SKM-1 treated with dmso at 0.1 percent for 144 hours (cell line): ENCODE measurements at regions not wholly inside any gene's neighbourhood (a gene's known extent, or its start where the extent isn't known, plus 50 kb on each side); places are given as distances from the start of the nearest gene placed in this dataset.

ENCODE experiments used
- DNase-seq: peaks from one replicate; lab custom pipeline; 2025; ENCODE audit not compliant: unreplicated experiment; lab: John Stamatoyannopoulos, UW

- no peak for DNase-seq
Observed at GRCh38 chr2:120401275-120402066, 55.5 kb downstream of the INHBB start.

DNA sequence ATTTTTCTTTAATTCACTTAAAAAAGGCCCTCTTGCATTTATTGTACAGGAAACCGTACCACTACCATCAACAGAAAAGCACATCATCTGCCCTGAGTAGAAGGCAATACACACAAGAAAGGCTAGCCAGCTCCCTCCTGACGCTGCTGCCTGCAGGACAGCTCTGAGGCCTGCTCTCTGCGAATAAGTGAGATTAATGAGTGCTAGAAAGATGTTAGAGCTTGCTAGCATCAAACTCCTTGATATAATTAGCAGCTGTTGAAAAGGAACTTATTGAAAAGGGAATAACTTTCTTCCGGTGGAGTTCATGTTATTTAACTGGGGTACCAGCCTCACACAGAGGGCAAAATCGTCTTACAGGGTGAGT lies 56.1 kb downstream of the INHBB start:
- no peak for DNase-seq

DNA sequence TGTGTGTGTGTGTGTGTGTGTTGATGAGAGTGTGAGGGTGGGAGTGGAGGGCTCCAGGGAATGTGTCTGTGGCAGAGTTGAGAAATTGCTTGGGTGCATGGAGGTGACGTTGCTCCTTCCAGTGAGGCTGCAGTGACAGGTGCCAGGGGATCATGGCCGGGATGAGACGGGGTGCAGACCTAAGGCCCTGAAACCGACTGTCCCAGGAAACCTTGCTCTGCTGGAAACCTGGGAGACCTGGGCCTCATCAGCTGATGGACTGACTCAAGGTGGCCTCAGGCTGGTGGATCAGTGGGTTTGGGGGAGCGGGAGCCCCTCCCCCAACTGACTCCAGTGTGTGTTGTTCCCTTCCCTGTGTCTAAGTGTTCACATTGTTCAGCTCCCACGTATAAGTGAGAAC lies 56.6 kb downstream of the INHBB start:
- DNase-seq: no peak

DNA sequence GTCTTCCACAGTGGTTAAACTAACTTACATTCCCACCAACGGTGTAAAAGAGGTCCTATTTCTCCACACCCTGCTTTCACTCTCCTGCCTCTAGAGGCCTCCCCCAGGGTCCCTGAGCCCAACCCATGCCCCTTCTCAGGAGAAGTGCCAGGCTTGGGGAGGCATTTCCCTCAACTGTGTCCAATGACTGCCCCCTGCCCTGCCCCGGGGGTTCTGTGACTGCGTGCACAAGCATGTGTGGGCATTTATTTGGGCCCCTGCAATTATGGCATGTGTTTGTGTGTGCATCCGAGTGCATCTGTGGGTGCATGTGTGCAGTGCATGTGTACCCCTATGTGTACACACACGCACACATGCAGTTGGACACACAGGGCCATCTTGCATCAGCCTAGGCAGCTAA lies 57.3 kb downstream of the INHBB start:
- no peak for DNase-seq

- DNase-seq: no peak
Observed at GRCh38 chr2:120403676-120404075, 57.7 kb downstream of the INHBB start.

- DNase-seq: no peak
Observed at GRCh38 chr2:120404274-120404673, 58.3 kb downstream of the INHBB start.

- DNase-seq: no peak
Observed at GRCh38 chr2:120404941-120405758, 59.2 kb downstream of the INHBB start.

DNA sequence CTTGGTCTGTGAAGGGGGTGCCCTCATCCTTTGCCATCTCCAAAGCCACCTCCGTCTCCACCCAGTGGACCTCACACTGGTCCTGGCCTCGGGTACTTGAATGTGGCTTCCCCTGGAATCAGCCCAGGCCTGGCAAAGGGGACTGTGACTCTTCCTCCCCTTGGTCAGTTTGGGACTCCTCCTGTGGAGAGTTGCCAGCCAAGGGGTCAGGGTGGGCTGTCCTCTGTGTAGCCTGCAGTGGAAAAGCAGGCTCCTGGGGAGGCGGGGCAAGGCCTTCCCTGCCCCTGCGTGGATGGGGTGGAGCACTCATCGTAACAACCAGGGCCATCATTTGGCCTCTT lies 59.8 kb downstream of the INHBB start:
- no peak for DNase-seq

DNA sequence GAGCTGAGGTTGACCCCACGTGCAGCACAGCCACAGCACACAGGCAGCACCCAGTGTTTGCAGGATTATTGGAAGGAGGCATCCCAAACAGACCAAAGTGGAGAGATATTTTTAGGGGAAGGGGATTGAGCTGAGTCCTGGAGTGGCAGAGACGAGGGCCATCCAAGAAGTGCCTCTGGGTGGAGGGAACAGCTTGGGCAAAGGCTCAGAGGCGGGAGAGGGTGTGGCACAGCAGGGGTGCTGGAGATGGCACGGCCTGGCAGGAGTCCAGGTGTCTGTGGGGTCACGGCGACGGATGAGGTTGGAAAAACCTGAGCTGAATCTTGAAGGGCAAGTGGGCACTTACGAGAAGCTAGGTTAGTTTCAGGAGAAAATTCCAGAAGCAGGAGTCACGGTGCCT lies 60.6 kb downstream of the INHBB start:
- DNase-seq: no peak

- DNase-seq: no peak
Observed at GRCh38 chr2:120410487-120410886, 64.6 kb downstream of the INHBB start.

- DNase-seq: no peak
Observed at GRCh38 chr2:120415060-120415459, 69.1 kb downstream of the INHBB start.

- DNase-seq: no peak
Observed at GRCh38 chr2:120415728-120416509, 70.0 kb downstream of the INHBB start.

DNA sequence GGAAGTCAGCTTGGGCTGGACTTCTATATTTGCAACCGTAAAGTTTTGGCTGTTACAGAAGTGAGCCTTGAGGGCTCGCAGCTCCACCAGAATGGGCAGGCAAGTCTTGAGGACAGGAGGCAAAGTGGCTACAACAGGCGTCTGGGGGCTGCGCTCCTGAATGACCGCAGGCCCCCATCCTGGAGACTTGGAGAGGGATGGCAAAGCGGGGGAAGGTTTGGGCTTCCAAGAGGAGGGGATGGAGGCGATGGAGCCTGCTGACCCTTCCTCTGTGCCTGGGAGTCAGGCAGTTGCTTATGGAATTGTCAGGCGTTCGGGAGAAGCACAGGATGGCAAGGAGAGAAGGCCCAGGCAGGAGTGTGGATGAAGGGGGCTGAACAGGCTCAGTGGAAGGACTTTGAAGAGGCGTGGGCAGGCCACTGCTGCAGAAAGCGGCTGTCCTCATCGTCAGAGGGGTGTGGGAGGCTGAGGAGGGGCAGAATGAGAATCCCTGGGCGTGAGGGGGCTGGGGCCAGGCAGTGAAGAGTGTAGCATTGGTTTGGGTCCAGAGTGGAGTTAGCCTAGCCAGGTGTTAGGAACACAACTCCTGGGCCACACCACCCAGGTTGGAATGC lies 72.3 kb downstream of the INHBB start:
- no peak for DNase-seq

GRCh38 chr2:120419073-120419472 lies 73.1 kb downstream of the INHBB start:
- DNase-seq: no peak

DNA sequence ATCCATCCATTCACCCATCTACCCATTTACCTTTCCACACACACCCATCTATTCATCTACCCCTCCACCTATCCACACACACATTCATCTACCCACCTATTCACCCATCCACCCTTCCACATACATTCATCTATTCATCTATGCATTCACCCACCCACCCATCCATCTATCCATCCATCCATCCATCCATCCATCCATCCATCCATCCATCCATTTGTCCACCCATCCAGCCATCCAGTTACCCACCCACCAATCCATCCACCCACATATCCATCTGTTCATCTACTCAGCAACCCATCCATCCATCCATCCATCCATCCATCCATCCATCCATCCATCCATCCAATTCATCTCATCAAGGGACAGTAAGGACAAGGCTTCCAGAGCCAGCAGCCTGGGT lies 74.0 kb downstream of the INHBB start:
- DNase-seq: no peak

GRCh38 chr2:120421126-120421829 lies 75.3 kb downstream of the INHBB start:
- DNase-seq: no peak

DNA sequence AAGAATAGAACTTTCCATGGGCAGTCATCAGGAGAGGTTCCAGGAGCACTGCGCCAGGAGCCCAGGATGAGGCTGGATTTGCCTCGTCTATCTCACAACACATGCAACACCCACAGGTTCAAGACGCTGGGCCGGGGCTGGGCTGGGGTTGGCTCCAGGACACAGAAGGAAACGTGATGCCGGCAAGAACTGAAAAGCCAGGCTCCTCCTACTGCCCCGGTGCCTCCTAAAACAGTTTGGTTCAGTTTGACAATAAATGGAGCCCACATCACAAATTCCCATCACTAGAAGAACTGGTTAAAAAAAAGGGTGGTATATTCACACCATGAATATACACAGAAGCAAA lies 75.9 kb downstream of the INHBB start:
- no peak for DNase-seq

DNA sequence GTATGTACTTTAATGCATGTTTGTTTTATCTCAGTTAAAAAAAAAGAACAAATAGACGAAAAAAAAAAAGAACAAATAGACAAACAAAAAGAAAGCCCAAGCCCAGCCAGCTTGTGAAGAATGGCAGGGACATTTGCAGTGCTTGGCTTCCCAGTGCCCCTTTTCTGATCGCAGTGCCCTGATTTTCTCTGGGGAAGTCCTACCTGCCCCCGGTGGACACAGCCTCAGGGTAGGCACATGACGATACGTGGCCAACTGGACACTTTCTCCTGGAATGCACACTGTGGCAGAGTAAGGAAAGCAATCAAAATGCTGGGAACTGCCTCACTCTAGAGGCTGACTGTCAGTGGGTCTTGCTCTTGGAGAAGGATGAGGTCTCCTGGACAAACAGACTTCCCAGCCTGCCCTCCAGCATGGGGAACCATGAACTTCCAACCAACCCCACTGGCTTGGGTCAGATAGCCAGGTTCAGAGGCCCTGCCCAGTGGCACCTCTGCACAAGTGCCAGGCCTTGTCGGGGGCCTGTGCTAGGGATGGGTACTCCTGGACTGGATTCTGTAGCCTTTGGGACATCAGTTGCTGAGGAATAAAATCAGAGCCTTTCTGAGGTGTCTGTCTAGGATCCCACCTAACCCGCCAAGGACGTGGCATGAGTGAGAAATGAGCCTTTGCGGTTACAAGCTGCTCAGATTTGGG lies 76.7 kb downstream of the INHBB start:
- no peak for DNase-seq

GRCh38 chr2:120423167-120423943 lies 77.4 kb downstream of the INHBB start:
- no peak for DNase-seq
